ENCODE measurements at regions not wholly inside any gene's neighbourhood (a gene's known extent, or its start where the extent isn't known, plus 50 kb on each side); places are given as distances from the start of the nearest gene placed in this dataset.

- no peak for TF ChIP-seq CTCF (IDR thresholded peaks at IDR 0.05)
- TF ChIP-seq POLR2A (IDR thresholded peaks at IDR 0.05): no peak
These were observed 147.1 kb downstream of the KIF26A start for GRCh38 chr14:104285508-104285840.
